ENCODE measurements at regions not wholly inside any gene's neighbourhood (a gene's known extent, or its start where the extent isn't known, plus 50 kb on each side); places are given as distances from the start of the nearest gene placed in this dataset.

DNA sequence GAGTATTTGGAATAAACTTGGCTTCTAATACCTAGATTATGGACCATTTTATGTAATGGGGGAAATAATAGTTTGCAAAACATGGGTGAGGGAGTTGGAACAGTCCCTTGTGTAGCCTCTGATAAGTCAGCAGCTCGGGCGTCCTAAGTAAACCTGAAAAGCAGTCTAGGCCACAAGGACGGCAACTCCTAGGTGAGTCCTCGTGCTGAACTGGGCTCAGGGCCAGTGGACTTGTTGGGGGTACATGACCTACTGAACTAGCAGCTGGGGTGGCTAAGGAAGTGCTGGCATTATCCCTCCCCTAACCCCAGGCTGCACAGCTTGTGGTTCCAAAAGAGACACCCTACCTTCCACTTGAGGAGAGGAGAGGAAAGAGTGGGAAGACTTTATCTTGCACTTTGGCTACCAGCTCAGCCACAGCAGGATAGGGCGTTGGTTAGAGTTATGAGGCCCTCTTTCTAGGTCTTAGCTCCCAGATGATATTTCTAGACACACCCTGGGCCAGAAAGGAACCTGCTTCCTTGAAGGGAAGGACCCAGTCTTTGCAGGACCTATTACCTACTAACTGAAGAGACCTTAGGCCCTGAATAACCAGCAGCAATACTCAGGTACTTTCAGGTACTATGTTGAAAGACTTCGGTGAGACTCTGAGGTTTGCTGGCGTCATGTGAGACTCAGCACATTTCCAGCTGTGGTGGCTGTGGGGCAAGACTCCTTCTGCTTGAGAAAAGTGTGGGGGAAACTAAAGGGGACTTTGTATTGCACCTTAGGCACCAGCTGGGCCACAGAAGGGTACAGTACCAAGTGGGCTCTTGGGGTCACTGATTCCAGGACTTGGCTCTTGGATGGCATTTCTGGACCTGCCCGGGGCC, 71.0 kb downstream of the AQP4 start:
- DNase-seq = no peak

DNA sequence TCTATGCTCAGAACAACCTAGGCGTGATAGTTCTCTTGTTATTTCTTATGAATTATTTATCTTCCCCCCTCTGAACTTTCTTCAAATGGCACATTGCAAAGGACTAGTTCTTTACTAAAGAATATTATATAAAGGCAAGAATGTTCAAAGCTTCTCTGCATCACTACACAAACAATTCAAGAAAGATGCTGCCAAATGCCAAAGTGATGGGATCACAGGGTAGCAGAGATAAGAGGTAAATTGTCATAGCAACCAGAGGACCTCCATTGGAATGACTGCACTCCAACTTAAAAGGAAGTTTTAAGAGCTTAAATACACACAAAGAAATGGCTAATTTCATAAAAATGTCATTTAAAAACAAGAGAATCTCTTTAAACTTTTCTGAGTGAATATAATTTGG, 72.8 kb downstream of the AQP4 start:
- no peak for DNase-seq

DNA sequence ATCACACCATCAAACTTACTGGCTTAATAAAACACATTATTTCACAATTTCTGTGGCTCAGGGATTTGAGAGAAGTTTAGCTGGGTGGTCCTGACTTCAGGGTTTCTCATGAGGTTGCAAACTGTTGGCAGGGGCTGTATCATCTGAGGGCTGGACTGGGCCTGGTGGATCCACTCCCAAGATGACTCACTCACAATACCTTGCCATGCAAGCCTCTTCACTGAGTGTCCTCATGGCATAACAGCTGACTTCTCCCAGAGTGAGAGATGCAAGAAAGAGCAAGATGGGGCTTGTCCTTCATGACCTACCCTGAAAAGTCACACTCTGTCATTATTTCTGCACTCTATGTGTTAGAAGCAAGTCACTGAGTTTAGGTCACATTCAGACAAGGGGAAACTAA, 73.8 kb downstream of the AQP4 start:
- DNase-seq = no peak

DNA sequence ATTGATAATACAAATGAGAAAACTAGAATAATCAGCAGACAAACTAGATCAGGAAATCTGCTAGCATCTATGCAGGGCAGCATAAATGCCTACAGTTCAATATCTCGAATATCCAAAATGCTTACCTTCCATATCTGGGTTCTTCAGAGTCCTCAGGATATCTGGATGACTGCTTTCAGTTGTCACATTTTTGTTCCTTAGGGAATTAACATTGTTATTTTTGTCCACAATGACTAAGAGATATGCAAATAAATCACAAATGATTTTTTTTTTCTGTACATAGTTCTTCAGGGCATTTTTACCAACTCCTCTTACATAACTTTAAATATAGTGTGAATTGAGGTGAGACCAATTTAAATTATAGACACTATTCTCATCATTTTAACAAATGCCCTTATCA, 80.9 kb downstream of the AQP4 start:
- DNase-seq = no peak

DNA sequence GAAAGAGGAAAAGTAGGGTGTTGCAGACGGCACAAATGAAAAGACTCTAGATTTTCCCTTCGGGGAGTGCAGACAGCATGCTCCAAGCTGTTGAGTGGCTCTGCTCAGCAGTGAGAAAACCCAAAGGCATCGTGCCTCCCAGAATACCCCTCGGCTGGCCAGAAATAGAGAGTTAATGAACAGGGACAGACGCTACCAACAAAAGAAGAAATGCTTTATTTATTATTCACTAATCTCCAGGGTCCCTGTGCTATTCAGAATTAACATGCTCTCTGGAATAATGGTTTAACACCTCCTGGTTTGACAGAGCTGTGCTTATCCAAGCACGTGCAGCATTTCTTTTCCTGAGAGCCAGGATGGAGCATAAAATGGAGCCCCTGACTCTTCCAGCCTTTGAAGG, 82.3 kb downstream of the AQP4 start:
- DNase-seq = no peak

DNA sequence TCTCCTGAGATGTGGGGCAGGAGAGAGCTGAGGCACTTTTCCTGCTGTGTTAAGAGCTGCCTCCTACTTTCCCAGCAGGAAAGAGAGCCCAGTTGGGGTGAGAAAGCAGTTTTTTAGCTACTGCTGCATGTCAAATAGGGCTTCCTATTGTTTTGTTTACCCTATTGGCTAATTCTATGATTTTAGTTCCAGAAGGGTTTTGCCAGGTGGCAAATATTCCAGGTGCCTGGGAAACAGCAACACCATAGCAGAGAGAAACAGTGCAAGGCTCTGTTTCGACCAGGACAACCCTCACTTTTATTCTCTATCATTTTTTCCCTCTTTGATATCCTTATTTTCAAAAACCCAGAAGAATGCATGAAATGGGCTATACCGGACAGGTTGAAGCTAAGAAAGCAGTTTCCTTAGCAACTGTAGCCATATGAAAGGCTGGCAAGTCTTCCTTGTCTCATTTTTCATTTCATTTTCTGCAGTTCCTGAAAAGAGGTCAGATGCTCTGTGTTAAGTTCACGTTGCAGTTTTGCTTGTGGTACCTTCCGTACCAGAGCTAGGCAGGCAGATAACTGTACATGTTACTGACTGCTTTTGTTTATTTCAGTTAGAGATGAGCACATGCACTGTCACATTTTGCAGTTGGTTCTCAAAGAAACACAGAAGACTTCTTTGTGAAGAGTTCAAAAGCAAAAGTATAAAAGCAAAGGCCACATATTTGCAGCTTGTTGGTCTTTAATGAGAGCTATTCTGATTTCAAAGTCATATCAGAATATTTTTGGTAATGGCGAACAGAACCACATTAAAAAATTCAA, 84.8 kb downstream of the AQP4 start:
- DNase-seq = no peak

DNA sequence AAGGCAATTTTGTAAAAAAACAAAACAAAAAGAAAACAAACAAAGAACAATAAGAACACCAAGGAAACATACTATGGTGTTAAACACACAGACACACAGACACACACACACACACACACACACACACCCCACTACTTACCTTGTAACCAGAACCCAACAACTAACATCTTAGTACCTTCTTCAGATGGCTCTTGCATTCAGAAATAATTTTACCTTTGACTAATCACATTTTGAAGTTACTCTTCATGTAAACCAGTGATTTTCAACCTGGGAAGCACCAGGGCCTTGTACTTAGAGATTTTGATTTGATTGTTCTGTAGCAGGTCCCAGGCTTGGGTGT, 87.5 kb downstream of the AQP4 start:
- DNase-seq = no peak

DNA sequence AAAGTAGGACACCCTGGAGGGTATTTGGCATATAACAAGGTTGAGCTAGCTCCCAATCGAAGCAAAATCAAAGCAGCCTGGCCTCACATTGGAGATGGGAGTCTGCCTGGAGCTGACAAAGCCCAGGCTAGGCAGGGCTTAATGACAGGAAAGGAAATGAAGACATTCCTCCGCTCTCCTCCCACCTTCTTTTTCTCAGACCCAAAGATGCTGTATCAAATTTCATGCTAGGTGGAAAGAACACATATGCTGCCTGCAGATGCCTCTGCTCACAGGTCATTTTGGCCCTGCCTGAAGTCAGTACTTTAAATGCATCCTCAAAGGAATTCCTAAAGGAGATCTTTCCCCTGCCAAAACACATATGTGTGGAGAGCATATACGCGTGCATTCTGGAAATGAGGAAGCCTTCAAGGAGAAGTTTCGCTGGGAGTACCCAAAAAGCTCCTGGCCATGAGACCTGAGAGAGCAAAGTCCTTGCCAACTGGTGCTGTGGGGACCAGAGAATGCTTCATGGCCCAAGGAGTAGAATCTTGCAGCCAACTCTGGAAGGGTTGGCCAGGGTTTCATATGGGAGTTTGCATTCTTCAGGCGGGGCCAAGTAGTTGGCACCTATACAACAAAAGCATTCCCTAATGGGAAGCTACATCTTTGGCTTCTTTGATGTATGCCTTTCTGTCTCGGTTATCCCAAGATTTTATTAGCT, 88.0 kb downstream of the AQP4 start:
- peak; percentile 72 for DNase-seq

DNA sequence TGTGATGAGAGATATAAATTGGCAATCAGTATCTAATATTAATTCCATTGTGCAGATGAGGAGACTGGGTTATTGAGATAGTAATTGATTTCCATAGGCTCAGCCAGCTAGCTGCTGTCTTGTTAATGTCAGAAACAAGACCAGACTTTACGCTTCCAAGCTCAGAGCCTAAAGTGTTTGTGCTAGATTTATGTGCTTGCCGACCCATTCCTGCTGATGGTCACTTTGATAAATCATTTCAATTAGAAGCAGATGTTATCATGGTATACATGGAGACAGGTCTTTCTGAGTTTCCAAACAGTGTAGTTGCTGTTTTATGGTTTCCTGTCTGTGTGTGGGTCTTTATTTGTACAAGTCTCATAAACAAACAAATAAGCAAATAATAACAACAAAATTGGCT, 92.8 kb downstream of the AQP4 start:
- DNase-seq = no peak

DNA sequence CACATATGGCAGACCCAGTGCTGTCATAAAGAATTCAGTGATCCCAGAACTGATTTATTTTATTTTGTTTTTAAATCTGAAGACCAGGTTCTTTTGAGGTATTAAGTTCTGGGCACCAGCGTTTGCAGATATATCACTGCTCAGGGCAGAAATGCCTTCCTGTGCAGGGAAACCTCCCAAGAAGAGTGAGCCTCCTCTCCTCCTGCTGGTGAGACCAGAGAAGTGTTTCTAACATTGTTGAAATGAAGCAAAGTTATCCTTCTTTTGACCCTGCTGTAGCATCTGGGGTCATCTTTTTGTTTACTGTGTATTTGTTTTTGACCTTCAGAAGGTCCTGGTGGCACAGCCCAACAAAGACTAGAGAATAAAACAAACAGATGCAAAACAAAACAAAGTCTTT, 94.0 kb downstream of the AQP4 start:
- no peak for DNase-seq

DNA sequence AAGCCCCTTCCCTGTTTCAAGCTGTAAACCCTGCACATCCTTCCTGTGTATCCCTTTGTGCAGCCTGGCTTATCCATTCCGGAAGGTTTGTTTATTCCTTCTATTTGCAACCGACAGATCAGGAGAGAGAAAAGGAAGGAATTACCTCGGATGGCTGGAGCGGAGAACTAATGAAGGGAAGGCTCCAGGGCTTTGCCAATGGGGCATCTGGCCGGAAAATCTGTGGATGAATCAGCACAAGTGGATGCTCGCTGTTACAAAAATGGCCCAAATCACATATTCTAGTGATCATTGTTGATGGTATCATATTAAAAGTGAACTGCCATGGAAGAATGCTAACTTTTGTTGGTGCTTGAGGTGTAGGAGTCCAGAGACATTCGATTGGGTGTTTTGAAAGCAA, 97.1 kb downstream of the AQP4 start:
- DNase-seq = no peak

DNA sequence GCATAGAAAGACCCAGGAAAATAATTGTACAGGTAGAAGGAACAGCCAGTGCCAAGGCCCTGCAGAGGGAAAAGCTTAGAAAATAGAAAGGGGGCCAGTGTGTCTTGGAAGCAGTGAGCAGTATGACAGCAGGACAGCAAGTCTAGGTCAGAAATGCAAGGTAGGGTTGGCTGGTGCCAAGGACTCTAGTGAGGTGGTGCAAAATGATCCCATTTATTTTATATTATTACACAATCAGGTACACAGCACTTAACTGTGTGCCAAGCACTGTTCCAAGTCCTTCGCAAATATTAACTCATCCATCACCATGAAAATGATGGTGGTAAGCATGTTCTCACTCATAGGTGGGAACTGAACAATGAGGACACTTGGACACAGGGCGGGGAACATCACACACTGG, 100.0 kb downstream of the AQP4 start:
- no peak for DNase-seq

DNA sequence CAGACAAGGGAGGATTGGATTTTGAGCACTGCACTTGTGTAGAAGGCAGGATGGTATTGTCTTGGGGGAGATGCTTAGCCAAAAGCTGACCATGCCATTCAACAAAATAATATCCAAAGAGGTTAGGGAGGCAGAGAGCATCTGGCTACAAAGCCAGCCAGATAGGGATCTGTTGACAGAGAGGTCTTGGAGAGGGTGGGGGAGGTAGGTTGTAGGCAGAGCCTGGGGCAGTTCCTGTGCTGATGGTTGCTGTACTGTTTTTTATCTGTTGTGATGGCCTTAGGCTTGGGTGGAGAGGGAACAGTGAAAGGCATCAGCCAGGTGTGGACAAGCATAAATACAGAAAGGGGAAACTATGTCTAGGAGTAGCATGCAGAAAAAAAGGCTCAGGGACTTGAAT, 100.9 kb downstream of the AQP4 start:
- no peak for DNase-seq

DNA sequence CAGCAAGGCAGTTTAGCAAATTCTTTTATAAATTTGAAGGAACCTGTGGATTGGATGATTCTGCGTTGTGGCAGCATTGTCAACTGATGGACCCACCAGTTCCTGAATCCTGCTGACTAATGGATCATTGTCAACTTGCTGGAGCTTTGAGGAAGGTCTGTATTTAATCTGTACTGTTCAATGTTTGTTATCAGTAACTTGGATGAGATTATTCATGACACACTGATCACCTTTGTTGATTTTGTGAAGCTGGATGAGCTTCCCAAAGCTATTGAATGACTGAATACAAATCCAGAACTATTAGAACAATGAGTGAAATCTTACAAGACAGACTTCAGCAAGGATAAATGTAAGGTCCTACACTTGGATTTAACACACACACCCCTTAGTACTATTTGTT, 101.3 kb downstream of the AQP4 start:
- DNase-seq = no peak

DNA sequence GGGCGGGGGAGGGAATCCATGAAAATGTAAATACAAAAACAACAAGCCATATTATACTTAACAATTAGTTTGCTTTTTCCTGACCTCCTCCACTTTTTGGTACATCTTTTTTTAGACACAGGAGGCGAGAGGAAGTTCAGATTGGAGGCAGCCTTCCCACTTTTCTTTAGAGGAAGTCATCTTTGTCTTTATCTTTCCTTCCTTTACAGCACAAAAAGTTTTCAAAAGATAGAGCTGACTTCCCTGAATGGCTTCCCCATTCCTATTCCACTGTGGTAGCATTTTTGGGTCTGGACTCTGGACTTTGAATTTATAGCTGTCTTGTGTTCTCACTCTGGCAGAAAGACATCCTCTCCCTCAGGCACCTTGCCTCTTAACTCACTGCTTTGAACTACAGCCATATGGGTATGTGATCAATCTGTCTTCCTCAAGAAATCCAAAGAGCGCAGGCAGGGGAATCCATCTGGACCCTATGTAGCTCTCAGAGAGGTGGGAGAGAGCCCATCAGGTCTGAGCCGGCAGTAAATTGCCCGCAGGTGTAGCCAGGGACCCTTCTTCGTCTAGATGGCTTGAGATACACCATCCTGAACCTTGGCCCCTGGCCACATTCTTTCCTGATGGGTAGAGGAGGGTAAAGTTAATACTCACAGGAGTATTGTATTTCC, 101.9 kb downstream of the AQP4 start:
- DNase-seq = no peak

DNA sequence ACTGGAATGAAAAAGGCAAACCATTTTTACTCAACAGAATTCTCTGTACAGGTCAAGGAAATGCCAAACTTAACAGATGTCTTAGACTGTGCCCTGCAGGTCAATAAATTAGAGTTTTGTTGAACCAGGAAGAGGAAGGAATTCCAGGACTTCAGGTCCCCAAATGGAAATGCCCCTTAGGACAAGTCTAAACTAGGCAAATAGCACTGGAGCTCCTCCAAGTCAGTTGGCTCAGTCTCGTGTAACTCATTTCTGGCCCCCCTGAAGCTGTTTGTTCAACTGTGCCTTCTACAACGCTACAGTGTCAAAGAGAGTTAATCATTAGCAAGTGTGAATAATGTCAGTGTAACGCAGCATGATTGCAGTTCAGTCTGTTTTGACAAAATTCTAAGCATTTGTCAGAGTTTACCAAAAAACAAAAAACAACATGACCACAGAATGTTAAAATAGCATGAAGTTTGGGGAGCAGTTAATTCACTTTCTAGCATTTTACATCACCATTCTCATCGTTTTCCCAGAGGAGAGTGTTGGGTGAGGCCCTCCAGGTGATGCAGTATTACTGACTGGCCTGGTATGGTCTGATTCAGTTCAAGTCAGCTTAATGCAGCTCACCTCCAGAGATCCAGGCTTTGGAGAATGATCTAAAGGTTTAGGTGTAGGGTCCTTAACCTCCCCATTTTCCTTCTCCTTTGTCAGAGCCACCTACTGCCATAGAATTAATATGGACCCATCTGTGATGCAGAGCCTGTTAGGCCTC, 108.1 kb downstream of the AQP4 start:
- no peak for DNase-seq

DNA sequence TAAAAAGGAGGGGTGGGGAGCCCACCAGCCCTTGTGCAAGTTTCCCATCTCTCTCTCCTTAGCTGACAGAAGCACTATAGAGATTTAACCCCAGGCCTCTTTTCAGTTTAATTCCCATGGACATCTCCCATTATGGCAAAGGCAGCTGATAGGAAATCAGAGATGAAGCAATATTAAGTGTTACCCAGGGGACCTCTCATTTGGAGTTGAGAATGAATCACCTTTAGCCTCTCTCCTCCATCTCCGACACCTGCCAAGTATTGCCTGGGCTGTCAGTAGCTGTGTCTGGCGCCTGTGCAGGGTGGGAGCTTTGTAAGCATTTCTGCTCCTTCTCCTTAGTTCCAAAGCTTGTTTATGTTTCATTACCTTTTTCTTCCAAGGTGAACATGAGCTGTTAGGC, 109.0 kb downstream of the AQP4 start:
- no peak for DNase-seq

DNA sequence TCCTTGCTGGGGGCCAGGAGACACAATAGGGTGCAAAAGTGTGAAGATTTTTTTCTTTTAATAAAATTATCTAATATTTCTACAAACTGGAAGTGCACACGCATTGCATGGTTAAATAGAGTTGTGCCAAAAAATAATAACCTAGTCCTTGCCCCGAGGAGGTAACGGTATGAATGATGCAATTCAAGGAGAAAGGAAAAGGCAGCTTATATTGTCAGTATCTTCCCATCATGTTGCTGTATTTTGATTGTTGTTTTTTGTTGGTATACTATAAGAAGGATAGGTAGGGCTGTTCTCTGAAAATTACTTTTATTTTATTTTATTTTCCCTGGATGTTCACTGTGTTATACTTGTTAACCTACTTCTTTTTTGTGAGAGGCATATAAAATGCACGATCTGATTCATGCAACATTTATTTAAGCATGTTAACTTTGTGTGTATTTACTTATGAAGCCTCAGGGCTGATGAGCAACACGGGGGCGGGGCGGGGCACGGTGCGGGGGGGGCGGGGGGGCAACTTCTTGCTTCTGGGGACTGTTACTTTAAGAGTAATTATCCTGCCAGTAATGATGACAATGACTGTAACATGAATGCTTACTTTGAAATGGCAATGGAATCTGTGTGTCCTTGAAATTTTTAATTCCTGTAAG, 118.6 kb downstream of the AQP4 start:
- DNase-seq = no peak

DNA sequence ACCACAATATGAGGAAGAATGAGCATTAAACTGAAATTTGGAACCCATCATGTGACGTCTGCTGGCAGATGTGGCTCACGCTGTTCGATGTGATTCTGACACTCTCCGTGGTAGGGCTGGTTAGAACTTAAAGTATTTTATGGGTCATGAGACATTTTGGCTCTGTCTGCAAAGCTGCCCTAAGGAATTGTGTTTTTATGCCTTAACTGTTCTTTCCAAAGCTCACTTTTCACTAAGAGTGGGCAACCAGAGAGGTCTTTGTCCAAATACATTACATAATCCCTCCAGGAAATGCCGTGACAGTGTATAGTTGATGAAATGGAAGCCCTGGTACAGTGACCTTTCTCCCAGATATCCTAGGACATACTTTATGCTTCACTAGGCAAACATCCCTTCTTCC, 119.1 kb downstream of the AQP4 start:
- peak; percentile 17 for DNase-seq

DNA sequence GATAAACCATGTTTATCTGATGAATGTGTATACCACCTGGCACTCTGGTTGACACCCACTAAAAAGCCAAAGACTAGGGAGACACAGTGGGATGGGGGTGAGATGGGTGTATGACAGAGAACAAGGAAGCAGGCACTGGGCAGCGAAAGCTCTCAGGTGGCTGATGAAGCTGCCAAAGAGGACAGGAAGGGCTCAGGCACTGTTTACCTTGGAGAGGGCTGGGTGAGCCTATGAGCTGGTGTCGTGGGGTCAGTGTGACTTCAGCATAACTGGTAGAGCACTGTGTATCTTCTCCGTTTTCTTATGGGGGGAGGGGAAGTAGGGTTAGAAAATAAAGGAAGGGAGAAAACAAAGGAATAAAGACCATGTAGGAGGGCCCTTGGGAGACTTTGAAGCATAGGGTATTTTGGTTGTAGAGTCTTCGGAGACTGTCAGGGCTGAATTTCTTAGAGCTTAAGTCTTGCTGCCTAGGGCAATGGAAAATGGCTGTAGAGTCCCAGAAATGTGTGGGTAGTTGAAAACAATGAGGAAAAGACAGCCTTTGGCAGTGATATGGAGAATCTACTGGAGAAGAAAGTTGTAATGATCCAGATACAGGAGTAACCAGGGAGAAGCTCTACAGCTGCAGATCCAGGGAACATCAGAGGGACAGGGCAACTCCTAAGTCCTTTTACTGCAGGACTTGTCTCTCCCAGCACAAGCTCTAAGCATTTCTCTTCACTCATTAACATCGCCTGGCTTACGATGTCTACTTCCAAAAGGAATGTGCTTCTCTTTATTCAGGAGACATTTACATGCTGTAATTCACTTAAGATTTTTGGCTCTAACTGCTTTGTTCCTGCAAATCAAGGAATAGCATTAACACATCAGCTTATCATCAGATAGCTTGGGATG, 120.0 kb downstream of the AQP4 start:
- no peak for DNase-seq
